Activated CD4-positive, alpha-beta T cell treated with anti-CD3 and anti-CD28 coated beads for 4 hours (primary cell): ENCODE measurements at regions not wholly inside any gene's neighbourhood (a gene's known extent, or its start where the extent isn't known, plus 50 kb on each side); places are given as distances from the start of the nearest gene placed in this dataset.

Source experiments
- DNase-seq, 2 donors: peaks; one replicate each; pipeline ENCODE4 v3.0.0-alpha.2; 2020

DNA sequence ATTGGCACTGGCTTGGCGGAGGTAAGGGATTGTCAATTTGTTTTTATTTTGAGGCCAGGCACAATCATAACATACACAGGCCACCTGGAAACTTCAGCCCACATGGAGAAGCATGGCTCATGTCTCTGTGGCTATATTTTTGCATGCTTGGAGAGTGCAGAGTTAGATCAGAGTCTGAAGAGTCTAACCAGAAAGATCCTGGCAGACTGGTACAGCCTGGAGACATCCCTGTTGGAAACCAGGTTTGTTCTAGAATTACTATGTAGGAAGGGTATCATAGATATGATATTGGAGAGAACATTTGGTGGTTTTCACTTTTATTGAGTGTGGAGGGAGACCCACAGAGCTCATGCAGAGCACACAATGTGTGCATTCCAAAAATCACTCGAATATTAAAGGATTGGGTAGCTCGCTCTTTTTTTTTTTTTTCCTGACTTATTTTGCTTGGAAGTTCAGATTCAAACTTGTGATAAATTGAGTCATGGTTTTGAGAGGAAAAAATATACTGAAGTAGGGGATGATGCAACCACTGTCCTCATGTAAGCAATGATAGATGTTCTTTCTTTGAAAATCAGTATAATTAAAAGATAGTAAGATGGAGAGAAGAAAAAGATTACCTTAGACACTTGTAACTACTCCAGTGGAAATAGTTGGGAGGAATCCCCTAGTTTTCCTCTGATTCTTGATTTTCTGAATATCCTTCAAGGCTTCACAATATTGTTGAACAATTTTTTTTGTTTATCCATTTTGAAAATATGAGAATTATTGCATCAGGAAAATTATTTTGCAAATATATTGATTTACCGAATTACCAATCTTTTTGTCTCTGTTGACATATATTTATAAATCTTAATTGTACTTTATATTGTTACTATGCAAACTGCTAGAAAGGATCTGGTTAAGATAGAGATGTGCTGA is 185.7 kb upstream of the ZEB2 start:
- no peak for DNase-seq

DNA sequence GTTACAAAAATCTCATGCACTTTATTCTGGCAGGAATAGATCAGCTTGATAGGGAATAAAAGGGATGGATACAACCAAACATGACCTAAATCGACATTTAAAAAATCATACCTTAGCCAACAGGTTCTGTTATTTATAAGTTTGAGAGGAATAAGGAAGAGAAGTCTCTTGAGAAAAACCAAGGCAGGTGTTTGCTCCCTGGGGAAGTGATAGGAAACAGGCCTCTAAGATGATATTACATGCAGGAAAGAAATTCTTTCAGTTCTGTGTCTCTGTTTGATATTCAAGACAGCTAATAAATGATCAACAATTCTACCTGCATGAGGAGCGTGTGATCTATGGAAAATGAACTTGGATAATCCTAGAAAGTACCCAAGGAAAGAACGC is 184.8 kb upstream of the ZEB2 start:
- DNase-seq, result no peak

DNA sequence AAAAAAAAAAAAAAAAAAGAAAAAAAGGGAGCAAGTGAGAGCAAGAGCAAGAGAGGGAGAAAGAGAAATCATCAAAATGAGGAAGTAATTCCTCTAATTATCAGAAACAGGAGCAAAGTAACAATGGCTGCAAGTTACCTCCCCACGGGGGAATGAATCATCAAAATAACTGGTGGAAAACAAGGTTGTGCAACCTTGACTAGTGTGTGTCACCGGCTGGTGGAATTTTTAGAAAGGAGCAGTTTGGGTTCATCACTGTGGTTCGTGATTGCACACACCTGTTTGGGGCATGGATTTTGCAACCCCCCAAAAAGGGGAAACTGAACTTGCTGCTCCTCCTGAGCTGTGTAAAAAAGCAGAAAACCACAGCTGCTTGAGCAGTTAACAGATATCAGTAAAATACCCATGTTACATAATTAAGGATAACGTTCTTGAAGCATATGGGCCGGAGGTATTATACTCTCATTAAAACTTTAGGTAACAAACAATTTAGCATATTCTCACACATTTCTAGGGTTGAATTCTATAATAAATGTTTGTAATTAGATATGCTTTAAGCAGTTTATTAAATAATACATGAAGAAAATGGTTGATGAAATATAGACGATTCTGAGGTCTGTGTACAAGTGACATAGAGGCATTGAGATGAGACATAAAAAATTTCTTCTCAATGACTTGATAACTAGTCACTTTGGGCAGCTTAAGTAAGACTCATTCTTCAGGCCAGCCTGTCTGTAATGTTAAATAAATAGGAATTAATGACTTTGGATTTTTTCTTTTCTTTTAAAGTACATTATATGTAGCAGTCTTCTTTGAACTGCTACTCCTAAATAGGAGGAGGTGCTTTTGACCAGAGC is 184.2 kb upstream of the ZEB2 start:
- DNase-seq, result no peak

DNA sequence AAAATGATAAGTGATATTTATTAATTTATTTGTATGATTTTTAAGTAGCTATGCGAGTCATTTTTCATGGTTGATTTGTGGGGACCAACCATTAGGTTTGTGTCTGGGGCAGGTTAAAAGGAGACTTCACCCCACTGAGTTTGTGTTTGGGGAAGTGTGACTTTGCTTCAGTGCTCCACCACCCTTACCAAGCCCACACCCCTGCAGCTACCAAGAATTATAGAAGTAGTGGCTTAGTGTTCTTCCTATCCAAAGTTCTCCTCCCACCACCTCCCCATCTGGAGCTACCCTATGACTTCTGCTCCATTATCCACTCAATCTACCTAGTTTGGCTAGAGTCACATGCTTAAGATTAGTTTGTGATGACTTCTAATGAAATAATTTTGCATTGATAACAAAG is 182.1 kb upstream of the ZEB2 start:
- DNase-seq, result no peak

DNA sequence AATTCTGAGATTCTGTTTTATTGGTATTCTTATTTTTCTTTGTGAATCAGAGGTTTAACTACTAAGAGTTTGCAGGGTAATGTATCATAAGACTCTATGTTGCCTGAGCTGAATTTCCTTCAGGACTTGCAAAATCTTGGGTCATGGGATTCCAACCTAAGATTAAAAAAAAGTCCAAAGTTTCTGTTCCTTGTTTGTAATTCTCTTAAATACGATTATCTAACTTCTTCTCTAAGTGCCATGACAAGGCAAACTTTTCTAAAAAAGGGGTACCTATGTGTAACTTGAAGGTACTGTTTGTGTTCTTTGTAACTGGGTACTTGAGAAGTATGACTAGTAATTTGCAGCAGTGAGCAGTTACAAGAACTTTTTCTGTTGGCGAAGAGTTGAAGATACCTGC is 181.3 kb upstream of the ZEB2 start:
- DNase-seq, result no peak

DNA sequence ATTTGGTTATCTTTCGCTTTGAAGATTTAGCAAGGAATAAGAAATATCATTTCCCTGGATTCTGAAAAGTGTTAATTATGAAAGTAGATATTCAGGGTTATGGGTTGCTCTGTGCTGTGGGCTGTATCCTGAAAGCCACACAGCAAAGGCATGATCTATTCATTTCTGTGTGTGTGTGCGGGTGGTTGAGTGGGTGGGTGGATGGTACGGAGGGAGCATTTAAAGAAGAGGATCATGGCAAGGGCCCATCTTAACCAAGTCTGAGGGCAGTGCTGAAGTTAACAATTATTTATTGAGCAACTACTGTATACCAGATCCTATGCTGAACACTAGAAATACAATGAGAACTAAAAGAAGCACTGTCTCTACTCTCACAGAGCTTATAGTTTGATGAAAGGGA is 178.2 kb upstream of the ZEB2 start:
- no peak for DNase-seq

DNA sequence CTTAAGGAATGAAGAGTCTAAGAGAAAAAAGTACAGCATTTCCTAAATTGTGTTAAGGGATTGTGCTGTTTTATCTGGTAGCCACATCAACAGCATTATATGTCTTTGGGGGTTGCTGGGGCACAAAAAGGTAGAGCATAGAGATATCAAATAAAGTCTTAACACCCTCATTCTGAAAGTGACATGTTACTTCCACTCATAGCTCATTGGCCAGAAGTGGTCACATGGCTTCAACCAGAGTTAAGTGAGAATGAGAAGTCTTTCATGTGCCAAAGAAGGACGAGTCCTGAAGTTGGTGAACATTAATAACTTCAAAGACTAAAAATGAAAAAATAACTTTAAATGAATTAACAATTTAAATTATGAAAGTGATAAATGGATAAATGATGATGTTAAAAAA is 175.7 kb upstream of the ZEB2 start:
- DNase-seq, result no peak

DNA sequence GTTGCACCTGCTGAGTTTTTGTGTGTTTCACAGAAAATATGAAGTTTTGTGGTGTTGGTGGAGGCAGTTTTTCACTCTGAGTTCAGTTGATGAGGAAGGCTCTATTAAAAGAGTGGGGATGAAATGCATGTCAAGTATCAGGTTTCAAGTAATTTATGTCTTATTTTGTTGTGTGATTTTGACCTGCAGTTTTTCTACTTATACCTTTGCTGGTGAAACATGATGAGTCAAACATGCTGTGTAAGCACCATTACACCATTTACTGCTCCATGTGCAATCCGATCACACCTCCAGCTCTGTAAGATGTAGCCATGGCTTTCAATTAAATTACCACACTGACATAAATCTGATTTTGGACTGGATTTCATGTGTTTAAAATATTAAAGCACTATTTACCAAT is 174.5 kb upstream of the ZEB2 start:
- no peak for DNase-seq

DNA sequence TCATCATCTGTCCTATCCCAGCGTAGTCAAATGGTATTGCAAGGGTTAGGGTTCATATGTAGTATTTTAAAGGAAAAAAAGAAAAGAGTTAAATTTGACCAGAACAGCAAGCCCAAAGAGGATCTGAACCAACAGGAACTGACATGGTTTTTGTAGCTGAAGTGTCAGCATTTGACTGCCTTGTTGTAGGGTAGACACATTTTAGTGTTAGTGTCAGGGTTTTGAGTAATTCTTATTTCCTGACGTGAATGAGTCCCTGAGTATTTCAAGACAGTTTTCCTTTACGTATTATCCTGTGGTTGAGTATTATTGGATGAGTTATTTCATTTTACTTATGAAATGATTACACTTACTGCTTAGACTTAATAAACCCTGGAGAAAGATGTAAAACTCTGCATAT is 173.3 kb upstream of the ZEB2 start:
- no peak for DNase-seq

DNA sequence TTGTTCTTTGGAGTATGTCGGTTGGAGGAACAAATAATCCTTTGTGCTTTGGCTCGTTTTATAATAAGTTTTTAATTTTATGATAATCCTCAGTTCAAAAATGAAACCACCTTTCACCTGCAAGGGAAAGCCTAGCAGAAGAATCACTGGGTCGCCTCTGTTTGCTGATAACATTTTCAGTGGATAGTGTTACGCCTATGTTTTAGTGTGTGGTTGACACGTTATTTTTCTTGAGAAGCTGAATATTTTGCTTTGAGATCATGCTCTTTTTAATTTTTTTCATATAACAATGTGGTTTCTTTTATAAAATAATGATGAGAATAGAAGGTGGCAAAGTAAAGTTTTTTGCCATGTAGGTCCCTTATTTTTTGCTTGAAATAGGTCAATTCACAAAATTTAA is 172.7 kb upstream of the ZEB2 start:
- no peak for DNase-seq

DNA sequence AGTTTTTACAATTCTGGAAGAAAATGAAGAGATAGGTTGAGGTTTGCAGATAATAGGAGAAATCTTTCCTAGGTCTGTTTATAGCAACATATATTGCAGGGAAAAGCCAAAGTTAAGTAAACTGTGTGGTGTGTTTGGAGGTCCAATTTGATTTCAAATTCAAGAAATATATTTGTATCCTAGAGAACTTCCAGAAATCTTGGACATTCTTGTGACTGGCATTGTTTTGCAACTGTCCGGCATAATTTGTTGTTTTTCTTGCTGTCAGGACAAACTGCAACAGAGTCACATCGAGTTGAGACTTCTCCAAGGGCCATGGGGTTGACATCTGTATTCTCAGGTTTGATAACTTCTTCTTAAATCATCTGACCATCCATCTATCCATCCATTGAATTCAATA is 170.9 kb upstream of the ZEB2 start:
- no peak for DNase-seq

DNA sequence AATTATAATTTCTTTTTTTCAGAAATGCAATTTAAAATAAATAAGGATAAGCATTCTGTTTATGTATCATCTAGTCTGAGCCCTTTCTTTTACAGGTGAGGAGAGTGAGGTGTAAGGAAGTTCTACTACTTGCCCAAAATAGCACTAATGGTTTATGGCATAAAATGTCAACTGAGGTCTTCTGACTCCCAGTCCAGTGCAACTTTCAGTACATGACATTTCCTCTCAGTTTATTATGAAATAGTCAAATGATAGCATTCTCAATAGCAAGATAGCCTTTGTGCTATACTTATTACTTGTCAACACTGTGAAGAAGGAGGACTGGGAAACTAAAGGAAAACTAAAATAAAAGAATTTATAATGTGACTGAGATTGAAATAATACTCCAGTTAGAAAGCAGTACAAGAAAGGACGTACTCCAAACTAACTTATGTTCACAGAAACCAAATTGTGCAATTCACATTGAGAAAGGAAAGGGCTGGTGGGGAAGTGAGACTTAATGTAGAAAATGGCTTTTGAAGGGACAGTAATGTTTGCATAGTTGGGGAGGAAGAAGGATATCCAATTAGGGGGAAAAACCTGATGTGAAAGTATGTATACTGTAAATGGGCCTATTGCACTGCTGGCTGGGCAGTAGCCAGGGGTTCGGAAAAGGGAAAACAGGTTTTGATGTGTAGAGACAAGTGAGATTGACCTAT is 166.7 kb upstream of the ZEB2 start:
- DNase-seq, result no peak

DNA sequence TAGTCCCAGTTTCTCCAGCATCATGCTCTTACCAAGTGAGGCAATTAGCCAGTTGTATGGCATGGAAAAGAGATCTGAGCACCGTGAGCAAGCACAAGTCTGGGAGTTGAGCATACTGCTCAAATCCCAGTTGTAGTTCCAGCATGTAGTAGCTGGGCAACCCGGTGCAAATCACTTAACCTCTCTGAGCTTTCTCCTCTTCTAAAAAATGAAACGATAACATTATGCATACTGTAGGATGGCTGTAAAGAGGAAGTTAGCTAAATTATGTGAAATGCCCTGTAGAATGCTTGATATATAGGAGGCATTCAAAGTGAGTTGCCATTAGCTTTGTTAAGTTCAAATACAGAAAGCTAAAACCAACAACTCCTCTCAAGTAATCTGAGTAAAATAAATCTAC is 164.0 kb upstream of the ZEB2 start:
- DNase-seq, result no peak

DNA sequence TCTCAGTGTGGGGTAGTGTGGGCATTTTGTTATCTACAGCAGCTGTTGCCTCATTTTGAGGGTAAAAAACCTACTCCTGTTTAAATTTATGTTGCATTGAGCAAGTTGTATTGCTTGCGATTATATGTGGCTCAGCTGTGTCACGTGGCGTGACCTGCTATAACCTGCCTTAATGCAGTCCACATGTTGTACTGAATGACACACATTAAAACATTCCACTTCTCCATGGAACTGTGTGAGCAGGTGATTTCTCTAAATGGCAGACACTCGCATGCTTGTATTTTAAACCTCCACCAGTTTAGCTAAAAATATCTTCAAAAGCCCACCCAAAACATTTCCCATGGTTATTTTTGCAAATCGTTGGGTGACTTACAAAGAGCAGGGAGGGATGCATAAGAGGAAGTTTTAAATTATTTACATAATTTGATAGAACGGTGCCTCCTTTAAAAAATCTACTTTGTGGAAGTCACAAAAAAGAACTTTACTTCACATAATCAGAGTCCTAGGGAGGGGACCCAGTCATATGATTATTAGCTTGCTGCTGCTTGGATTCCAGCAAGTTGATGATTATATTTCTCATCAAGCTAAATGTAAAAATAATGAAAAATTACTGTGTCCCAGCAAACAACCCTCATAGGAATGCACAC is 163.3 kb upstream of the ZEB2 start:
- no peak for DNase-seq

DNA sequence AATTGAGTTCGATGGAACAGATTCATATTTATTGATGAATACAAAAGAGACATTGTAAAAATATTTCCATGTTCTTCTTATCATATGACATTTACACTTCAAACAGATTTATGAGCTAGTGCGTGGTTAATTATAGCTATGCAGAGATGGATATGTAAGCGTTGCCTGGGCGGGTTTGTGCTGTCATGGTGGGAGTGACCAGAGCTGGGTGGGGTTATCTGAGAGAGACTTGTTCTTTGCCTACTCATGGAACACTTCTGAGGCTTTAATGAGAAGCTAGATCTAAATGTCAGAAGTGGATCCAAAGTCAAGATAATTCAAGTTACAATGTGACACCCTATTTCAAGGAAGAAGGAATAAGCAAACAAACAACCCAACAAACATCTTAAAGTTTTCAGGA is 162.3 kb upstream of the ZEB2 start:
- no peak for DNase-seq

DNA sequence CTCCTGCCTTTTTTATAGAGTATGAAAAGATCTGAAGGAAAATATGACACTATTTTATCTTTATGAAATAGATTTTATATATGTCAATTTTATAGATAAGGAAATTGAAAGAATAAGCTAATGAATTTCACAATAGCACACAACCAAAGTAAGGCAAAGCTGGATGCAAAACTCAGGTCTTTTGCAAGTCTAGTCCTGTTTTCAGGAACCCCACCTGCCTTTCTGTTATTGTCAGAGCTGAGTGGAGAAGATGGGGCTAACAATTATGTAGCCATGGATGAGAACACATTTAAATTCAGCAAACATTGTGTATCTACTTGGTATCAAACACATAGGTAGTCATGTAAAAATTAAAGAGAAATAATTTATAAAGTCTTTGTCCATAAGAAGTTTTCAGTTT is 161.5 kb upstream of the ZEB2 start:
- DNase-seq, result no peak

DNA sequence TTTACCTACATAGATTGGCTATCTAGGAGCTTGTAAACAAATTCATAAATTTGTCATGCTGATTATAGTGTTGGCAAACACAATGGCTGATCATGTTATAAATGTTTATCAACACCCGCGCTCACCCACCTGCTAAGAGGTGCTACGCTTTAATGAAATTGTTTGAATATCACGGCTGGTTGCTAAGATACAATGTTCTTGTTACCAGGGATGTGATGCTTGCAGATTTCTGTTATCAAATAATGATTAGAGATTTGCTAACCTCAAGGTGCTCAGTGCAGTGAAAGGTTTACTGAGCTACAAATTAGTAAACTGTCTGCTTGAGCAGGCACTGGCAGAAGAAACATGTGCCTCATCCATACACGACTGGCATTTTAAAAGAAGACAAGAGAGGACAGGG is 160.0 kb upstream of the ZEB2 start:
- DNase-seq, result no peak

DNA sequence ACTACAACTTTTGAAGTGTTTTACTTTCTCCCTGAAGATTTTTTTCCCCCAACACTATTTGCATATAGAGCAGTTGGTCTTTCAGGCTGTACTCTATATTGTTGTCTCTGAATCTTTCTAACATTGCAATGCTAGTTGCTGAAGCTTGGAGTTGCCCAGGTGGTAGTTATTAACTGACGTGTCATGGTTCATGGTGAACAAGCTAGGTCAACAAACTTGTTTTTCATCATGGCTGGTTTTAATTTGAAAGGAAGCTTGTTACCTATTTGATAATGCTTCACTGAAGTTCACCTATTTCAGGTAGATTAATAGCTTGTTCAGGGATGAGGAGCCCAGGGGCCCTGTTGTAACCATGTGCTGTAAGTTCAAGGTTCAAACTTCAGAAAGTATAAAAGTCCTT is 158.8 kb upstream of the ZEB2 start:
- DNase-seq, result no peak

DNA sequence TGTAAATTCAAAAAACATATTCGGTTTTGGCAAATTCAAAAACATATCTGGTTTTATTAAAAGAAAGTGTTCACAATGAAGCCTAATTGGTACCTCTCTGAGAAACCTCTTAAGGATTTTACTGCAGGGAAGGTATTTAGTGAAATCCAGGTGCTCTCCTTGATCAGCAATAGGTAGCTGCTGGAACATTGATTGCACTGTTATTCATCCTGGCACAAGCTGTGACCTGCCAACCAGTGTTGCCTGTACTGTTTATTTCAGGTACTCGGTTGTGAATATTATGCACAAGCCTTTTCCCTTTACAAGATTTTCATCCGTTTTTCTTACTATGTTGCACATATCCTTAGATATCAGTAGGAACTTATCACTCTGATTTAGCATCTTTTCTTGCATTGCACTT is 155.8 kb upstream of the ZEB2 start:
- no peak for DNase-seq

DNA sequence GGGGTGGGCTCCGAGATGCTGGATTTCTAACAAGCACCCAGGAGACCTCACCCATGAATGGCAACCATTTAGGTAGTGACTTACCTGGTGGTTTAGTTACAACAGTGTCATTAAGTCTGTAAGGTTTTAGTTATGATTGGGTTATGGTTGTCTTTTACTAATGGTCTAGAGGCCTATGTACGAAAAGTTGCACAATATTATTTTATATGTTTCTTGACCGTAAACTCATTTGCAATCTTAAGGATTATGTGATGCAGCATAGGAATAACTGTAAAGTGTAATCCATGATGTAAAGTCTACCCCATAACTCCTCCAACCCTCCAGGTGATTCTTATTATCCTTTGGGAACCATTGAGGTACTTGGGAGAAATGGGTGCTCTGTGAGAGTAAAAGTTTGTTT is 155.4 kb upstream of the ZEB2 start:
- DNase-seq, result no peak

DNA sequence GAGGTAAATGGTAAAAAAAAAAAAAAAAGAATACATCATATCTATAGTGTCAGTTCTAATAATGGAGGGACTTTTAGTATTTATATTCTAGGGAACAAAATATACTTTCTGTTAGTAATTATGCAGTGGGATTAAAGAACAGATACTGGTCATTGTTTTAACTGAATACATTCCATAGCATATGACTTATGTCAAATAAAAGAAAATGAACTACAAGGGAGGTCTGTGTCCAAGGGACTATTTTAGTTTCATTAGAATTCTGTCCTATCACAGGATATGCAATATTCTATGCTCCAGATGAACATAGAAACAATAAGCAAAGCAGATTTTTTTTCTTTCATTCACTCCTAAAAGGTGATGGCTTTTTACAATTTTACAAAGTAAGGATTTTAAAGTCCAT is 154.2 kb upstream of the ZEB2 start:
- DNase-seq, result no peak

DNA sequence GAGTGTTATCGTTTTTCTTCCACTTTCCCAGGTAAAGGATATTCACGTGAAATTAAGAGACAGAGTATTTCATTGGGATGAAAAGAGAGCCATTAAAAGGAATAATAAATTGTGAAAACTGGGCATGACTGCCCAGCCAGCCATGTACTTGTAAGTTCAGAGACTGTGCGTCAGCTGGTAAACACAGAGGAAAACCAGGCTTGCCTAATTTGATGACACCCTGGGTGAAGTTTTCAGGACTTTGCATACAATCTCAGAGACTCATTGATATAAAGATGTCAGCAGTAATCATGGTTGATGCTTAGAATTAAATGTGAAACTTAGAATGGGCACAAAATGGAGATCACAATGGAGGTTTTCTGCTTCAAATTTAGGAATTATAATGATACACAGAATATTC is 153.5 kb upstream of the ZEB2 start:
- no peak for DNase-seq
